ENCODE measurements at regions not wholly inside any gene's neighbourhood (a gene's known extent, or its start where the extent isn't known, plus 50 kb on each side); places are given as distances from the start of the nearest gene placed in this dataset.
"Not testable (repeated sequence)": the region's sequence is repeated elsewhere in the genome, so short reads cannot be mapped to it uniquely, and the experiment has no call there.

- in situ Hi-C loops (cut with MboI; ENCODE audit: low pct_unique_long_range_greater_than_20kb, low sequenced_read_pairs), result no loop called here
- DNase-seq, result peak; percentile 51
Measured at GRCh38 chr13:69292789-69293425, 814.7 kb upstream of the ATXN8OS start.

- DNase-seq, result peak; percentile 74
- in situ Hi-C loops (cut with MboI; ENCODE audit: low pct_unique_long_range_greater_than_20kb, low sequenced_read_pairs), result no loop called here
Measured at GRCh38 chr13:69291292-69291906, 816.2 kb upstream of the ATXN8OS start.

- DNase-seq, result no peak
Measured at GRCh38 chr13:69288026-69288425, 819.6 kb upstream of the ATXN8OS start.

GRCh38 chr13:69287050-69287698 is 820.5 kb upstream of the ATXN8OS start:
- in situ Hi-C loops (cut with MboI; ENCODE audit: low pct_unique_long_range_greater_than_20kb, low sequenced_read_pairs), result no loop called here
- no peak for DNase-seq

More at GRCh38 chr13:69288026-69288425, 819.6 kb upstream of the ATXN8OS start:
- in situ Hi-C loops (cut with MboI; ENCODE audit: low pct_unique_long_range_greater_than_20kb, low sequenced_read_pairs), result no loop called here

- no peak for DNase-seq
- in situ Hi-C loops (cut with MboI; ENCODE audit: low pct_unique_long_range_greater_than_20kb, low sequenced_read_pairs), result no loop called here
Measured at GRCh38 chr13:69283837-69284236, 823.8 kb upstream of the ATXN8OS start.

- no peak for DNase-seq
- in situ Hi-C loops (cut with MboI; ENCODE audit: low pct_unique_long_range_greater_than_20kb, low sequenced_read_pairs), result no loop called here
Measured at GRCh38 chr13:69283301-69283700, 824.3 kb upstream of the ATXN8OS start.

GRCh38 chr13:69280399-69280798 is 827.2 kb upstream of the ATXN8OS start:
- in situ Hi-C loops (cut with MboI; ENCODE audit: low pct_unique_long_range_greater_than_20kb, low sequenced_read_pairs), result no loop called here
- DNase-seq, result no peak

- in situ Hi-C loops (cut with MboI; ENCODE audit: low pct_unique_long_range_greater_than_20kb, low sequenced_read_pairs), result no loop called here
- no peak for DNase-seq
Measured at GRCh38 chr13:69279213-69279612, 828.4 kb upstream of the ATXN8OS start.

GRCh38 chr13:69274231-69274630 is 833.4 kb upstream of the ATXN8OS start:
- in situ Hi-C loops (cut with MboI; ENCODE audit: low pct_unique_long_range_greater_than_20kb, low sequenced_read_pairs), result no loop called here

GRCh38 chr13:69264362-69265334 is 843.0 kb upstream of the ATXN8OS start:
- no peak for DNase-seq
- in situ Hi-C loops (cut with MboI; ENCODE audit: low pct_unique_long_range_greater_than_20kb, low sequenced_read_pairs), result no loop called here

More at GRCh38 chr13:69274231-69274630, 833.4 kb upstream of the ATXN8OS start:
- no peak for DNase-seq

GRCh38 chr13:69243366-69243765 is 864.3 kb upstream of the ATXN8OS start:
- peak; percentile 29 for DNase-seq
- in situ Hi-C loops (cut with MboI; ENCODE audit: low pct_unique_long_range_greater_than_20kb, low sequenced_read_pairs), result no loop called here

- in situ Hi-C loops (cut with MboI; ENCODE audit: low pct_unique_long_range_greater_than_20kb, low sequenced_read_pairs), result no loop called here
- DNase-seq, result no peak
Measured at GRCh38 chr13:69234171-69234570, 873.5 kb upstream of the ATXN8OS start.

GRCh38 chr13:69226427-69226826 is 881.2 kb upstream of the ATXN8OS start:
- DNase-seq, result no peak
- in situ Hi-C loops (cut with MboI; ENCODE audit: low pct_unique_long_range_greater_than_20kb, low sequenced_read_pairs), result no loop called here

GRCh38 chr13:69221633-69222498 is 885.8 kb upstream of the ATXN8OS start:
- in situ Hi-C loops (cut with MboI; ENCODE audit: low pct_unique_long_range_greater_than_20kb, low sequenced_read_pairs); DNase-seq: not testable (repeated sequence)

GRCh38 chr13:69213396-69213795 is 894.2 kb upstream of the ATXN8OS start:
- no peak for DNase-seq
- in situ Hi-C loops (cut with MboI; ENCODE audit: low pct_unique_long_range_greater_than_20kb, low sequenced_read_pairs), result no loop called here

- no peak for DNase-seq
- in situ Hi-C loops (cut with MboI; ENCODE audit: low pct_unique_long_range_greater_than_20kb, low sequenced_read_pairs), result no loop called here
Measured at GRCh38 chr13:69204620-69205019, 903.0 kb upstream of the ATXN8OS start.

- in situ Hi-C loops (cut with MboI; ENCODE audit: low pct_unique_long_range_greater_than_20kb, low sequenced_read_pairs), result no loop called here
- no peak for DNase-seq
Measured at GRCh38 chr13:69202996-69203395, 904.6 kb upstream of the ATXN8OS start.

GRCh38 chr13:69199664-69200063 is 908.0 kb upstream of the ATXN8OS start:
- no peak for DNase-seq

More at GRCh38 chr13:69199664-69200063, 908.0 kb upstream of the ATXN8OS start:
- in situ Hi-C loops (cut with MboI; ENCODE audit: low pct_unique_long_range_greater_than_20kb, low sequenced_read_pairs), result no loop called here
